ENCODE measurements at regions not wholly inside any gene's neighbourhood (a gene's known extent, or its start where the extent isn't known, plus 50 kb on each side); places are given as distances from the start of the nearest gene placed in this dataset.

DNA sequence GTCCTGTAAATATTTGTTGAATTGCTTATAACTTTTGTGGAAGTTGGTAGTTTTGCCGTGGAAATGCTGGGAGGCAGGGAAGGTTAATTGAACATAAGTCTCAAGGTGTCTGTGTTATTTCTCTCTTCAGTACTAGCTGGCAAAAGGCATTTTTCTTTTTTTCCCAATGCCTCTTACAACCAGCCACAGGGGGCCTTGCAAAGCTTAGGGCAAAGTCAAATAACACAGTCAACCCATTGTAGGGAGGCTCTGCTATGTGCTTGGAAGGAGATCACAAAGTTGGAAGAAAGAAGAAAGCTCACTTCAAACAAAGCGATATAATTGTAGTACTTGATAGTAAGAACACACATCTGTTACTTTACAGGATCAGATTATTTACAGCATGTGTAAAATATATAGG lies 802.6 kb downstream of the PDHA2 start:
- no peak overlapping the region for H3K4me3 Mint-ChIP-seq (ENCODE audit: low read depth, unreplicated experiment)

DNA sequence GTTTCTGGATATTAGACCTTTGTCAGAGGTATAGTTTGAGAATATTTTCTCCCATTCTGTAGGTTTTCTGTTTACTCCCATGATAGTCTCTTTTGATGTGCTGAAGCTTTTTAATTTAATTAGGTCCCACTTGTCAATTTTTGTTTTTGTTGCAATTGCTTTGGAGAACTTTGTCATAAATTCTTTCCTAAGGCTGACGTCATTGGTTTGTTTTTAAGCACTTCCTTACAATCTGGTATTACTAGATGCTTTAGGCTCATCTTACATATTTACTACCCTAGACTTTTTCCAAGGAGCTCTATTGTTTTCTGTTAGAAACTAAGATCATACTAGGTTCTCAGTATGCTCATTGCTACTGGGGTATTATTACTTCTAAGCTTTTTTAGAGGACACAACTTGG lies 806.3 kb downstream of the PDHA2 start:
- H3K4me1 Mint-ChIP-seq (ENCODE audit: low read depth, unreplicated experiment), result no peaks in the 10 kb centered on the region
- TF ChIP-seq, protein P1, sequence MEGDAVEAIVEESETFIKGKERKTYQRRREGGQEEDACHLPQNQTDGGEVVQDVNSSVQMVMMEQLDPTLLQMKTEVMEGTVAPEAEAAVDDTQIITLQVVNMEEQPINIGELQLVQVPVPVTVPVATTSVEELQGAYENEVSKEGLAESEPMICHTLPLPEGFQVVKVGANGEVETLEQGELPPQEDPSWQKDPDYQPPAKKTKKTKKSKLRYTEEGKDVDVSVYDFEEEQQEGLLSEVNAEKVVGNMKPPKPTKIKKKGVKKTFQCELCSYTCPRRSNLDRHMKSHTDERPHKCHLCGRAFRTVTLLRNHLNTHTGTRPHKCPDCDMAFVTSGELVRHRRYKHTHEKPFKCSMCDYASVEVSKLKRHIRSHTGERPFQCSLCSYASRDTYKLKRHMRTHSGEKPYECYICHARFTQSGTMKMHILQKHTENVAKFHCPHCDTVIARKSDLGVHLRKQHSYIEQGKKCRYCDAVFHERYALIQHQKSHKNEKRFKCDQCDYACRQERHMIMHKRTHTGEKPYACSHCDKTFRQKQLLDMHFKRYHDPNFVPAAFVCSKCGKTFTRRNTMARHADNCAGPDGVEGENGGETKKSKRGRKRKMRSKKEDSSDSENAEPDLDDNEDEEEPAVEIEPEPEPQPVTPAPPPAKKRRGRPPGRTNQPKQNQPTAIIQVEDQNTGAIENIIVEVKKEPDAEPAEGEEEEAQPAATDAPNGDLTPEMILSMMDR (IDR thresholded peaks at IDR 0.05; ENCODE audit: unreplicated experiment), result no peak
- no peaks in the 10 kb centered on the region for H3K27me3 Mint-ChIP-seq (ENCODE audit: unreplicated experiment)
- no peak overlapping the region for H3K27ac Mint-ChIP-seq (ENCODE audit: unreplicated experiment)
- H3K4me3 Mint-ChIP-seq (ENCODE audit: low read depth, unreplicated experiment), result no peak overlapping the region
- CTCF ChIA-PET, result no interaction called here
- intact Hi-C loops (cut with micrococcal nuclease; ENCODE audit: unreplicated experiment), result no loop called here
- no TSS peak for BruUV-seq (replicated peaks)
- DNase-seq, result no peak
- no peaks in the 10 kb centered on the region for H3K9me3 Mint-ChIP-seq (ENCODE audit: low read depth, unreplicated experiment)
- no peaks in the 10 kb centered on the region for H3K36me3 Mint-ChIP-seq (ENCODE audit: insufficient read depth, unreplicated experiment)

More for the DNA sequence above, 802.6 kb downstream of the PDHA2 start:
- CTCF ChIA-PET, result no interaction called here
- BruUV-seq (replicated peaks), result no TSS peak
- Mint-ChIP-seq H3K36me3 (ENCODE audit: insufficient read depth, unreplicated experiment) (no peaks in the 10 kb centered on the region), H3K9me3 (ENCODE audit: low read depth, unreplicated experiment) (peaks cover 4% of the 10 kb centered on the region), H3K27me3 (ENCODE audit: unreplicated experiment) (no peaks in the 10 kb centered on the region), H3K4me1 (ENCODE audit: low read depth, unreplicated experiment) (no peaks in the 10 kb centered on the region), H3K27ac (ENCODE audit: unreplicated experiment) (no peak overlapping the region)
- no peak for DNase-seq
- TF ChIP-seq, protein P1 (IDR thresholded peaks at IDR 0.05; ENCODE audit: unreplicated experiment), result no peak
- intact Hi-C loops (cut with micrococcal nuclease; ENCODE audit: unreplicated experiment), result no loop called here

DNA sequence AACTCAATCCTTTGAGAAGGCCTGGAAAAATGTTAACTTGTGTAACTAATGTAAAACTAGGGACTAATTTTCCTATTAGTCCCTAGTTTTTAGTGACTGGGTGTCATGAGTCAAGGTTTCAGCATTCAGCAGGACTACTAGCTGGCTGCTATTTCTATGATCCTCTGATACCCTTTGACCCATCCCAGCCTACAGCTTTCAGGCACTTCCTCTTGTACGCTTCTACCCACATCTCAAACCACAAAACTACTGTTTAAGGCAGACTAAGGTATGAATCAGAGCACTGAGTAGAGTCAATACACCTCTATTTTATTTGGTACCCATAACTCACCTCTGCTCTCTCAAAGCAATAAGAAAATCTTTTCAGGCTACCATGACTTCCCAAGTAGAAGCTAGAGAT lies 809.6 kb downstream of the PDHA2 start:
- no peak overlapping the region for H3K4me3 Mint-ChIP-seq (ENCODE audit: low read depth, unreplicated experiment)
- H3K27me3 Mint-ChIP-seq (ENCODE audit: unreplicated experiment), result no peaks in the 10 kb centered on the region
- H3K9me3 Mint-ChIP-seq (ENCODE audit: low read depth, unreplicated experiment), result no peaks in the 10 kb centered on the region
- intact Hi-C loops (cut with micrococcal nuclease; ENCODE audit: unreplicated experiment), result no loop called here
- peak; percentile 15 for DNase-seq
- CTCF ChIA-PET, result interaction anchor here (0.7 kb wide), 1 partner anchor 1037 kb away, joined by 3 read pairs; no protein-coding TSS in a partner anchor
- TF ChIP-seq, protein P1 (IDR thresholded peaks at IDR 0.05; ENCODE audit: unreplicated experiment), result no peak
- H3K4me1 Mint-ChIP-seq (ENCODE audit: low read depth, unreplicated experiment), result no peaks in the 10 kb centered on the region
- H3K36me3 Mint-ChIP-seq (ENCODE audit: insufficient read depth, unreplicated experiment), result no peaks in the 10 kb centered on the region
- no TSS peak for BruUV-seq (replicated peaks)
- no peak overlapping the region for H3K27ac Mint-ChIP-seq (ENCODE audit: unreplicated experiment)

DNA sequence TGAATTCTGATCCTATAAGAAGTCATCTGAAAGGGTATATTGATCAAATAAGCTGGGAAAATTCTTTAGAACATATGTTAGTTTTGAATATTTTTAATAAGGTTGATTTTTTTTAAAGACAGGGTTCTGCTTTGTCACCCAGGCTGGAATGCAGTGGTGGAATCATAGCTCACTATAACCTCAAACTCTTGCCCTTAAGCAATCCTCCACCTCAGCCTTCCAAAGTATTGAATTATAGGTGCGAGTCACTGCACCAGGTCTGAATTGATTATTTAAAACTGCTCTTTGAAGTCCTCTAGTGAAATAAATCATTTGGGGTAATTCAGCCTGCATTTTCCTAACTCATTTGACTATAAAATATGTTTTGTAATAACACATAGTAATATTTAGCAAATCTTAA lies 812.3 kb downstream of the PDHA2 start:
- no peak overlapping the region for H3K4me3 Mint-ChIP-seq (ENCODE audit: low read depth, unreplicated experiment)
- intact Hi-C loops (cut with micrococcal nuclease; ENCODE audit: unreplicated experiment), result no loop called here
- no peaks in the 10 kb centered on the region for H3K4me1 Mint-ChIP-seq (ENCODE audit: low read depth, unreplicated experiment)
- CTCF ChIA-PET, result no interaction called here
- no peak for DNase-seq
- no TSS peak for BruUV-seq (replicated peaks)
- TF ChIP-seq, protein P1 (IDR thresholded peaks at IDR 0.05; ENCODE audit: unreplicated experiment), result no peak
- H3K27me3 Mint-ChIP-seq (ENCODE audit: unreplicated experiment), result no peaks in the 10 kb centered on the region
- H3K27ac Mint-ChIP-seq (ENCODE audit: unreplicated experiment), result no peak overlapping the region
- H3K36me3 Mint-ChIP-seq (ENCODE audit: insufficient read depth, unreplicated experiment), result no peaks in the 10 kb centered on the region
- H3K9me3 Mint-ChIP-seq (ENCODE audit: low read depth, unreplicated experiment), result no peaks in the 10 kb centered on the region
